Right hindlimb (tissue), 1 donor: ENCODE measurements at regions not wholly inside any gene's neighbourhood (a gene's known extent, or its start where the extent isn't known, plus 50 kb on each side); places are given as distances from the start of the nearest gene placed in this dataset.

Experiments used
- DNase-seq: peaks from one replicate; pipeline ENCODE4 v3.0.0-alpha.2; 2018

DNA sequence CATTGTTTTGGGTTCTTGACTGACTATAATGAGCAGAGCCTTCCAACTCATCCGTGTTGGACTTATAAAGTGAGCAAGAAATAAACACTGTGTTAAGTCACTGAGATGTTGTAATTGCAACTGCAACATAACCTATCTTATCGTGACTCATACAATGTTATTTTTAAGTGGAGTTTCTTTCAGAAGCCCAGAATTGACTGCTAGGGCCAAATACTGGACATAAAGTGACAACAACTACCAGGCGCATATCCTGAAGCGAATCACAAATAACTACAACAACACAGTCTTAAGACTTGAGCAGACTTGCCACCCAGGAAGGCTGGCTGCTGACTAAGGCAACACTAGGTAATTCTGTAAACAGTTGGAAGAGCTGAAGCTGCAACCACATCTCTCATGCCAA lies 326.6 kb downstream of the COL12A1 start:
- no peak for DNase-seq

DNA sequence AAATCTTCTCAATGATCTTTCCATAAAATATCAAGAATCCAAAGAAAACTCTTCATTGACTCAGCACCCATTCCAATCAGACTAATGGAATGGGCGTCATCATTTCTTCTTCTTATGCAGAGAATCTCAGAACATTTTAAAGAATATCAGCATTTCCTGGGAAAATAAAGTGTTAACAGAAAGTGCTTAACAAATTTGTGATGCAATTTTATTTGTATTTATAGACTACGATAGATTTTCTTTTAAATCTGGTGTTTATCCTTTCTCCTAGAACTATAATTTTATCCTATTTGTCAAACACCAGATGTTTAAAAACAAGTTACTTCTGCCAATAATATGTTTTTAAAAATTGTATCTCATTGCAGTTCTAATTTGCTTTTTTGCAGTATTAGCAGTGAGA lies 330.7 kb downstream of the COL12A1 start:
- DNase-seq = no peak

- DNase-seq = no peak
Observed at GRCh38 chr6:74872754-74873476, 332.9 kb downstream of the COL12A1 start.

GRCh38 chr6:74871757-74872156 lies 334.1 kb downstream of the COL12A1 start:
- DNase-seq = no peak

DNA sequence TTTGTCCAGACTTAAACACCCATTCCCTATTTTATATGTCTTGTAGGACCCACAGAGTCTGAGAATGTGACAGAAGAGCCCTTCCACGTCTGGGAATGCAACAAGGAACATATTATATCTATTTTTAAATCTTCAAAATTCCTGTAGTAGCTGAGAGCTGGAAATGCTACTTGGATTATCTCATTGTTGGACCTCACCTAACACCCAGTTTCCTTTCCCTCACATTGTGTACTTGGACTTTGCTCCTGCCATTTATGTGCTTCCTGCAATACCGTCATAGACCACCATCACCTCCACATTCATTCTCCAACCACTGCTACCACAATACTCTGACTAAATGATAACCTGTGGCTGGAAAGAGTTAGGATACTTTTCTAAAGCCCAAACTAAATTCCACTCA lies 335.4 kb downstream of the COL12A1 start:
- no peak for DNase-seq

- DNase-seq = no peak
Observed at GRCh38 chr6:74867291-74867690, 338.6 kb downstream of the COL12A1 start.

DNA sequence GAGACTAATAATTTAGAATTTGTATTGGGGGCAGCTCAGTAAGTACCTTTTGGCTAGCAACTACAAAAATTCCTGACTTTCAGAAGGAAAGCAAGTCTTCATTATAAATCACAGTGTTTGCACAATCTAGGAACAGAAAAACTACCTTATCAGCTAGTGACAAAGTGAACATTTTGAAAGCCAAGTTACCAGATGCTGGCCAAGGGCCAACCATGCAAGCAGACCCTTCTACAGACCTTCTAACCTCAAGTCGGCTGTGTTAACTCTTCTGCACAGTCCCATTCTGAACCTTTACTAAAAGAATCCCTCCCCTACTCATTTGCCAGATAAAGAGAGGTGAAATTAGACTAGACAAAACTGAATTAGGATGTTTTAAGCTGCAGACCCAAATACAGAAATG lies 341.9 kb downstream of the COL12A1 start:
- no peak for DNase-seq

GRCh38 chr6:74860456-74860855 lies 345.4 kb downstream of the COL12A1 start:
- no peak for DNase-seq

GRCh38 chr6:74857157-74857556 lies 348.7 kb downstream of the COL12A1 start:
- no peak for DNase-seq

- no peak for DNase-seq
Observed at GRCh38 chr6:74853991-74854390, 351.9 kb downstream of the COL12A1 start.

DNA sequence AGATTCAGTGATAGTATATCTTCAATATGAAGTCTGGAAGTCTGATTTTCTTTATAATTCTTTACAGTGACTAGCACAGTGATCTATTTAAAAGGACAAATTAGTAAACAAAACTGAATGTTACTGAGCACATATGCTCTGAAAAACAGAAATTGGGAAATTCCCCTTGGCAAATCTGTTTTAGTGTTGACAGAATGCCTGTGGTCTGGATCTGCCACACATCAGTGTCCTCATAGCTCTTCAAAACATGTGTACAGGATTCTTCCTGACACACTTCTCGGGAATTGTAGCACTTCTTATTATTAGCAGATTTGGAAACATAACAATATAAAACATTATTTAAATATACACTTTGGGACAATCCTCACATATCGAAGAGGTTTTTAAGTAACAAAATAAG lies 354.3 kb downstream of the COL12A1 start:
- DNase-seq = no peak

GRCh38 chr6:74840953-74841352 lies 364.9 kb downstream of the COL12A1 start:
- DNase-seq = no peak

DNA sequence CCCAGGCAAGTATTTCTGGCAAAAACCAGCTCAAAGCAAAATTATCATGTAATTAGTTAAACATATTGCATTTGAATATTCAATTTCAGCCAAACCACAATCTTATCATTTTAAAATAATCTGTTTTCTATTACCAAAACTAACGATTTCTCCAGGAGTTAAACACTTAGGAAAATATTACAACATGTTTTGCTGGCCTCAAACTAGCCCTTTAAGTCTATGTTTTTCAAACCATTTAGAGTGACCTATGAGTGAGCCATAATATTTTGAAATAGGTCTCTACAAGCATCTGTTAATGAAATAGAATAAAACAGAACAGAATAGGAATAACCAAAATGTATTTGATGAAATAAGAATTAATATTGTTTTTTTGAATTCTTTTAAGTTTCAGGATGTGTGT lies 370.9 kb downstream of the COL12A1 start:
- DNase-seq = no peak

GRCh38 chr6:74826263-74826662 lies 379.6 kb downstream of the COL12A1 start:
- peak; percentile 25 for DNase-seq

GRCh38 chr6:74814440-74814839 lies 391.4 kb downstream of the COL12A1 start:
- no peak for DNase-seq

DNA sequence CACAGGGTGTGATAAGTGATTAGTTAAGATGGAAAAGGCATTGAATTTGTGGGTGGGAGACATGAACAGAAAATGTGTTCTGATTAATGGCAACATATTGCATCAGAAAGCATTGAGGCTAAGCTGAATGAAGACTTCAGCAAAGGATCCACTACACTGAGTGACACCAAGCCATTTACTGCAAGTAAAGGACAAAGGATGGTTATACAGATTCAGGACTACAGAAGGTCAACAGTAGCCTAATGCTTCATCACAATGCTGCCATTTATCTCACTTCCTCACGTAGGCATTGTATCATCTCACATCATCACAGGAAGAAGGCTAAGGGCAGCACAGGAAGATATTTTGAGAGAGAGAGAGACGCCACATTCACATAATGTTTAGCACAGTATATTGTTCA lies 398.2 kb downstream of the COL12A1 start:
- no peak for DNase-seq

DNA sequence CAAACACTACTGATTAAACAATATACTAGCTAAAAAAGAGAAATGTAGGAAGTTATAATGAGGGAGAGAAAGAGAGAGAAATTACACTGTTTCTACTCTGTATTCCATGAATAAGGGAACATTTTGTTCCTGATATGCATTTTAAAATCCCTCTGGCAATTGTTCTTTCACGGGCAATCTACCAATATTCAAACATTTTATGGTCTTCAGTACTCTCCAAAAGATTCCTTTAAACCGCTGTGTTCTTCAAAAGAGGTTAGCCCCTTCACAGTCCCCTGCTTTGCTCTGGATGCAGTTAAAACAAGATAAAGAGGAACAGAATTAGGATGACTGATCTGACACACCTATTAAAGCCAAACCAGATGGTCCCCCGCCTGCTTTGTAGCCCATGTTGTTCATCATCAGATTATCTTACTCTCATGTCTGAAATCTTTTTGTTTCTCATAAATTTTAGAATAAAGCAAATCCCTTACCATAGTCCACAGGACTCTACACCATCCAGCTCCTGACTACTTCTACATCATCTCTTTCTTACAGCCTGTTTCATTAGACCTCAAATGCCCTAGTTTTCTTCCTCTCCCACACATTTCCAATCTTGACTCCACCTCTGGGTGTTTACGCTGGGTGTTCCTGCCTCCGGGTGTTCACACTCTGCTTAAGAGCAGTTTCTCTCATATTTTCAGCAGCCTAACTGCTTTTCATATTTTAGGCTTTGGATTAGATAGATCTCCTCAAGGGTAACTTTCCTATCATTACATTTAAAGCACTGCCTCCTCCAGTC lies 399.7 kb downstream of the COL12A1 start:
- DNase-seq = peak; percentile 37

- no peak for DNase-seq
Observed at GRCh38 chr6:74798302-74798701, 407.6 kb downstream of the COL12A1 start.

DNA sequence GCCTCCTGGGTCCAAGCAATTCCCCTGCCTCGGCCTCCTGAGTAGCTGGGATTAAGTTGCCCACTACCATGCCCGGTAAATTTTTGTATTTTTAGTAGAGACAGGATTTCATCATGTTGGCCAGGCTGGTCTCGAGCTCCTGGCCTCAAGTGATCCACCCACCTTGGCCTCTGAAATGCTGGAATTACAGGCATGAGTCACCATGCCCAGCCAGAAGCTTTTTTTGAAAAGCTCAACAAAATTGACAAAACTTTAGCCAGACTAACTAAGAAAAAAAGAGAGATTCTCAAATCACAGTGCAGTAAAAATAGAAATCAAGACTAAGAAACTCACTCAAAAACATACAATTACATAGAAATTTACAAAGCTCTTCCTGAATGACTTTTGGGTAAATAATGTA lies 420.6 kb downstream of the COL12A1 start:
- no peak for DNase-seq

- DNase-seq = no peak
Observed at GRCh38 chr6:74782346-74782745, 423.5 kb downstream of the COL12A1 start.

- DNase-seq = no peak
Observed at GRCh38 chr6:74780831-74781230, 425.0 kb downstream of the COL12A1 start.

- no peak for DNase-seq
Observed at GRCh38 chr6:74768738-74769137, 437.1 kb downstream of the COL12A1 start.

- no peak for DNase-seq
Observed at GRCh38 chr6:74768120-74768519, 437.7 kb downstream of the COL12A1 start.

- no peak for DNase-seq
Observed at GRCh38 chr6:74765486-74765885, 440.4 kb downstream of the COL12A1 start.

DNA sequence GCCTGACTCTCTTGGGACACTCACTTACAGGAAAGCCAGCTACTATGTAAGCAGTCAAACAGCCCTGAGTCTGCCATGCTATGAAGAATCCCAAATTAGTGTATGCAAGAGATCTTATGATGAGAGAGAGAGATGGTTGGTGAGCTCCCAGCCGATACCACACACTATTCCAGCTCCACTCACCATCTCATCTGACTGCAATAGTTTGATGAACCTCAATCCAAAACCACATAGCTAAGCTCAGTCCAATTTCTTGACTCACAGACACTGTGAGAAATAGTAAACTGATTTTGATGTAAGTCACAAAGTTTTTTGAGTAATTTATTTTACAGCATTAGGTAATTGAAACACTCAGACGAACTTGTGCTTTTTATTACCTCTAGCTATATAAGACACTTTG lies 441.4 kb downstream of the COL12A1 start:
- DNase-seq = no peak
